8988T (cell line): ENCODE measurements at regions not wholly inside any gene's neighbourhood (a gene's known extent, or its start where the extent isn't known, plus 50 kb on each side); places are given as distances from the start of the nearest gene placed in this dataset.

Source experiments
- DNase-seq: peaks from one replicate; pipeline ENCODE4 v3.0.0; 2011

DNA sequence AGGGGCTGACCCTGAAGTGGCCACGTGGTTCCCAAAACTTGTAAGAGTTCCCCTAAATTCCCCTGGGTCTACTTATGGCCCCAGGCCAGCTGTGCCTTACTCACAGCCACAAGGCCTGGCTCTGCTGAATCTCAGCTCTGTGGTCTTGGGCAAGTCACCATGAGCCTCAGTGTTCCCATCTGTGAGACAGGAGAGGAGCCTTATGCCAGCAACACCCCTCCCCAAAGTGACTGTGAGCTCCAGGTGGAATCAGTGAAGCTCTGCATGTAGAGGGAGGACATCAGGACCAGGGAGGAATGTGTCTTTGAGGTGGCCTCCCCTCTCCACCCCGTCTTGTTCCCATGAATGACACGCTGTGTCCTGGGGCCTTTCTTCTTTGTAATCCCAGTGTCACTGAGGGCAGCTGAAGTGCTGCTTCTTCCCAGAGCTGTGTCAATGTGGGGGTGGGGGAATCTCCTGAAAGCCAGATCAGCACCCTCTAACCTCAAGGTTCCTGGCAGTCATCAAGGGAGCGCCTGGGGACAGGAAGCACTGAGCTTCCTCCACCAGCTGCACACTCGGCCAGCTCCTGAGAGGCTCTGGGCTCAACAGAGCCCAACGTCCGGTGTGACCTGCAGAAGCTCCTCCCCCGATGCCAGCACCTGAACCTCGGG, 258.9 kb downstream of the UACA start:
- DNase-seq, result no peak

DNA sequence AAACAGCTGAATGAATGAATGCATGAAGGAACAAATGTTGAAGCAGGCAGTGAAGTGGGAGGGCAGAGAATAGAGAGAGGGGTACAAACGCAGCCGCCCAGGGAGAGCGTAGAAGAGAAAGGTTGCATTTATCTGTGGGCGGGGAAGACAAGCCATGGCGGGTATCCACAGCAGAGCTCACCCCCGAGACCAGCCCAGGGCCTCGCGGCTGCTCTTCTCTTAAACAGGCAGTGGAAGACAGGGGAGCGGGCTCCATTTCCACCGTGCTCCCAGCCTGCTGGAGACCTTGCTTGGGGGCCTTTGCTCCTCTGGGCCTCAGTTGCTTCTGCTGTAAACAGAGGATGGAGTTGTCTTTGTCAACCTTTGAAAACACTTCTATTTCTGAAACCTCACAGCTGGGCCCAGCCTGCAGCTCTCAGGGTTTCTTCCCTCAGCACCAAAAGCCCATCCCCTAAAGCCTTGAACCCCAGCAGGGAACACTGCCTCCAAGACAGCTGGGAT, 259.5 kb downstream of the UACA start:
- DNase-seq, result no peak

DNA sequence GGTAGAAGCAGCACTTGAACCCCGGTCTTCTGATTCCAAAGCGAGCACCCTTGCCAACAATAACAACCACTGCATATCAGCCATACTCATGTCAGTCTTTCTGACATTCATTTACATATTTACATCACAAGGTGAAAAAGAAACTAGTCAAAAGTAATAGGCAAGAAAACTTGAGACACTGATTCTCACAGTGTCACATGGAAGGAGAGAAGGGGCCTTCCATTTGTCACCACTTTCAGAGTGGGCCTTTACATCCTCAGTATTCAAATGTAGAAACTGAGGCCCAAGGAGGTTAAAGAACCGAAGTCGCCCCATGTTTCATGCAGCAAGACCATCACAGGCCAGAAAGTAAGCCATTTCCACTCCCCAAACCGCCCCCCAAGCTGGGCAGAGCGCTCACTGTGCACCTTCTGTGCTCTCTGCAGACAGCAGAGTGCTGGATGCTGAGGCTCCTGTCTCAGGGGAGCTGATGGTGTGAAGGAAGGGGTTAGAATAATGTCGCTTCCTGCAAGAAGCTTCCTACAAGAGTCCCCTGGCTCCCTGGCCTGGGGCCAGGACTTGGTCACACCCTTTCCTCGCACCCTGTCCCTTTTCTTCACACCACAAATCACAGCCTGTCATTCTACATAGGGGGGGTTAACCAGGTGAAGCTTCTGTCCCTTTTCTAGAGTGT, 260.1 kb downstream of the UACA start:
- no peak for DNase-seq

- no peak for DNase-seq
Measured at GRCh38 chr15:70502529-70502928, 260.8 kb downstream of the UACA start.

GRCh38 chr15:70501849-70502248, 261.5 kb downstream of the UACA start:
- no peak for DNase-seq

- no peak for DNase-seq
Measured at GRCh38 chr15:70501121-70501727, 262.1 kb downstream of the UACA start.

DNA sequence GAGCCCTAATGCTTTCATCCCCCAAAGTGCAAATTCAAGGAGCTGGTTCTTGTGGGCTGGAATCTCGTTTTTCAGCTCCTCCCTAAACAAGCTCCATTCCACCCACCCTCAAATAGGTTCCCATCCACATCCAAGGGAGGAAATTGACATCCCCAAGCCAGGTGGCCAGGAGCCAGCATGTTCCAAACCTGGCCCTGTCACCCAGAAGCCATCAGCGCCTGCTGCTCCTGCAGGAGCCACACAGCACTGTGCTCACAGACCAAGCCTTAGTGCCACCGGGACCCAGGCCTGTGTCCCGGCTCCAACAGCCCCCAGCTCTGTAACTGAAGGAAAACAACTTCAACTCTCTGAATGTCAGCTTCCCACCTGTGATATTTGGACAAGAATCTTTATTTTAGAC, 263.6 kb downstream of the UACA start:
- no peak for DNase-seq

DNA sequence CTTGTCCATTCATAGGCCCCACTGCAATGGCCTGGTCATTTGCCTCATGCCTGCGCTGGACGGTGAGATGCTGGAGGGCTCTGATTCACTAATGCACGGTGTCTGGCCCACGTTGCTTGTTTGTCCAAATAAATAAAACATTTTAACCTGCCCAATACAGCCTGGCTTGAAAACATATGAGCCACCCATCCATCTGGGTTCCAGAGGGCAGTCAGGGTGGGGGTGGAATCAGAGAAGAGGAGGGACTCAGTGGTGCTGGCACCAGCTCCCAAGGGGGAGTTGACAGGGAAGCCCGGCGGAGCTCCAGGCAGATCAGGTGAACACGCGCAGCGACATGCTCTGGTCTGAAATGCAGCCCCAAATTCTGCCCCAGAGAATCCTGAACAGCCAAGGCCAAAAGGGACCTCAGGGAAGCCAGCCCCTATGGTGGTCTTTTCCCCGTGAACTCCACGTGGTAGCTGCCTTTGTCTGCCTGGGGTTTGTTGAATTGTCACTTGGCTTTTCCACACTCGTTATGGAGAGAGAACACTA, 265.2 kb downstream of the UACA start:
- DNase-seq, result no peak

- DNase-seq, result no peak
Measured at GRCh38 chr15:70497661-70498060, 265.7 kb downstream of the UACA start.

GRCh38 chr15:70495991-70496599, 267.3 kb downstream of the UACA start:
- no peak for DNase-seq

- DNase-seq, result no peak
Measured at GRCh38 chr15:70494852-70495571, 268.3 kb downstream of the UACA start.

GRCh38 chr15:70494517-70494851, 268.9 kb downstream of the UACA start:
- DNase-seq, result no peak

DNA sequence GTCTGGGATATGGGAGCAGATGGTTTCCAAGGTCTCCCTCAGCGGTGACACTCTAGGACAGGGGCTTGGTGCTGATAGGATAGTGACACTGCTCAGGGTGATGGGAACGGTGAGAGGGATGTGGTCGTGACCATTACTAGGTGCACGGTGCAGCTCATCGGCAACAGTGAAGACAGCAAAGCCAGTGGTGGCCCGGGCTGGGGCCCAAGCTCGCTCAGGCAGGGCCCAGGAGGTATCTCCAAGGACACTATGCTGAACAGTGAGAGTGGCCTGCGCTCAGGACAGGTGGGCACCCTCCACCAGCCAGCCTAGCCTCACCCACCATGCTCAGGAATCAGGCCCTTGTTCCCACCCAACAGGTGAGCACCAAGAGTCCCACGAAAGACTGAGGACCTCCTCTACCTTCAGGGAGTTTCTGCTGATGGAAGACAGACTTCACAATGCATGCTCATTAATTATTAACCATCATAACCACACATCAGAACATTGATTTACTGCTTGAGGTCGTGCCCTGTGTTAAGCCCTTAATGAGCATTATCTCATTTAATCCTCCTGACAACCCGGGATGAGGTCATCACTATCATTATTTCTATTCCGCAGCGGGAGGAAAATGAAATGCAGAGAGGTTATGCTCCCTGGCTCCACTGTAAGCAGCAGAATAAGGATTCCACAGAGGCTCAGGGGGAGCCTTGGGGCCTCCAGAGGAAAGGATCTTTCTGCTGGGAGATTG, 269.4 kb downstream of the UACA start:
- no peak for DNase-seq

GRCh38 chr15:70493376-70493775, 270.0 kb downstream of the UACA start:
- DNase-seq, result no peak

- no peak for DNase-seq
Measured at GRCh38 chr15:70492240-70493177, 270.8 kb downstream of the UACA start.

DNA sequence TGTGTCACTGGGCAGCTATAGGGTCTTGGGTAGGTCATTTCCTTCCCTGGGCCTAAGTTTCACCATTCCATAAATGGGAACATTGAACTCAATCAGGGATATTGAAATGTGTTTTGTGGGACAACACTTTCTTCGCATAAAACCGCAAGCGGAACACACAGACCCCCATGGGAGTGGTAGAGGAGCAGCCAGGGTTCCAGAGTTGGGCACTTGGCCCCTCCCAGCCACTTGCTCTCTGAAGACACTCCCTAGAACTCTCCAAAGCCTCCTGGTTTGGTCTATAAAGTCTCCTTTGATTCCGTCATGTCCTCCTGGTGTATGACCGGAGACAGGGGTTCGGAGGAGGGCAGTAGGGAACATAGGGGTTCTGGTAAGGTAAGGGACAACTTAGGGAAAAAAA, 271.7 kb downstream of the UACA start:
- no peak for DNase-seq

- DNase-seq, result no peak
Measured at GRCh38 chr15:70491201-70491621, 272.1 kb downstream of the UACA start.

- no peak for DNase-seq
Measured at GRCh38 chr15:70490838-70491155, 272.6 kb downstream of the UACA start.

- DNase-seq, result no peak
Measured at GRCh38 chr15:70490148-70490837, 273.1 kb downstream of the UACA start.
